HEK293 (cell line): ENCODE measurements at regions not wholly inside any gene's neighbourhood (a gene's known extent, or its start where the extent isn't known, plus 50 kb on each side); places are given as distances from the start of the nearest gene placed in this dataset.

Experiments used
- CTCF ChIA-PET: fragments of 350-600 bp; formaldehyde crosslinking; extraction: SDS; loops from one replicate; lab custom pipeline; 2021; ENCODE audit warnings: antibody characterized with exemption; lab: Yijun Ruan, JAX
- POLR2A ChIA-PET: fragments of 300-600 bp; formaldehyde crosslinking; extraction: SDS; loops from one replicate; lab custom pipeline; 2020; ENCODE audit warnings: antibody characterized with exemption, inconsistent platforms; lab: Yijun Ruan, JAX
- H3K27ac ChIP-seq: fragments of 200-500 bp; sonication (Bioruptor generic); 2 replicates; pipeline ENCODE4 v1.5.1; 2014; ENCODE audit warnings: low read depth, low read length, control low read depth, inconsistent platforms; ENCODE audit errors: extremely low read depth
- H3K36me3 ChIP-seq, 2 experiments: fragments of 200-500 bp in 1 of 2; sonication (Bioruptor generic) in 1 of 2; 1 replicate in 1 of 2; 2 replicates in 1 of 2; pipeline ENCODE4 v1.5.1; 2014 to 2017; ENCODE audit warnings: inconsistent platforms in 2 of 2, low read length in 2 of 2; ENCODE audit not compliant: control insufficient read depth in 2 of 2, insufficient read depth in 1 of 2
- H3K4me1 ChIP-seq: fragments of 200-500 bp; sonication (Bioruptor generic); 2 replicates; pipeline ENCODE4 v1.5.1; 2014; ENCODE audit warnings: mild to moderate bottlenecking, low read length, inconsistent platforms; ENCODE audit not compliant: control insufficient read depth, insufficient read depth
- H3K4me3 ChIP-seq: 2 replicates; pipeline ENCODE4 v1.5.1; 2011; ENCODE audit warnings: low read depth, mild to moderate bottlenecking, control low read depth, low read length, moderate library complexity
- H3K9me3 ChIP-seq: fragments of 200-500 bp; sonication (Bioruptor generic); 2 replicates; pipeline ENCODE4 v1.5.1; 2014; ENCODE audit warnings: low read depth, low read length, inconsistent platforms; ENCODE audit not compliant: control insufficient read depth, insufficient read depth
- GLIS2 ChIP-seq: fragments of 450-650 bp; formaldehyde crosslinking; IDR thresholded peaks from 2 replicates; pipeline ENCODE4 v1.5.1; 2016; ENCODE audit warnings: missing biosample characterization, missing genetic modification characterization
- HOXA7 ChIP-seq: sonication (generic); formaldehyde crosslinking; IDR thresholded peaks from 2 replicates; pipeline ENCODE4 v1.8.1; 2022; ENCODE audit warnings: missing genetic modification reagents, borderline replicate concordance
- MEIS1 ChIP-seq: sonication (generic); formaldehyde crosslinking; IDR thresholded peaks from 2 replicates; pipeline ENCODE4 v1.8.1; 2022; ENCODE audit warnings: missing genetic modification reagents, mild to moderate bottlenecking, borderline replicate concordance
- SETDB1 ChIP-seq: IDR thresholded peaks from one replicate; pipeline ENCODE4 v1.6.1; 2017; ENCODE audit warnings: mild to moderate bottlenecking, low read length, moderate library complexity, mixed read lengths; ENCODE audit not compliant: insufficient read length
- SP7 ChIP-seq: fragments of 450-650 bp; formaldehyde crosslinking; IDR thresholded peaks from 2 replicates; pipeline ENCODE4 v1.5.1; 2016; ENCODE audit warnings: missing biosample characterization, missing genetic modification characterization
- ZBTB1 ChIP-seq: fragments of 450-650 bp; formaldehyde crosslinking; IDR thresholded peaks from 2 replicates; pipeline ENCODE4 v1.5.1; 2016; ENCODE audit warnings: missing biosample characterization, missing genetic modification characterization
- ZBTB48 ChIP-seq: fragments of 450-650 bp; formaldehyde crosslinking; IDR thresholded peaks from 2 replicates; pipeline ENCODE4 v1.5.1; 2016; ENCODE audit warnings: missing biosample characterization, missing genetic modification characterization
- ZBTB8A ChIP-seq: fragments of 450-650 bp; formaldehyde crosslinking; IDR thresholded peaks from 2 replicates; pipeline ENCODE4 v1.5.1; 2016; ENCODE audit warnings: missing biosample characterization, missing genetic modification characterization
- ZNF112 ChIP-seq: fragments of 450-650 bp; formaldehyde crosslinking; IDR thresholded peaks from 2 replicates; pipeline ENCODE4 v1.5.0; 2017; ENCODE audit warnings: missing biosample characterization, missing genetic modification characterization
- ZNF138 ChIP-seq: fragments of 450-650 bp; formaldehyde crosslinking; IDR thresholded peaks from 2 replicates; pipeline ENCODE4 v1.5.1; 2016; ENCODE audit warnings: missing biosample characterization, missing genetic modification characterization, borderline replicate concordance
- ZNF140 ChIP-seq: fragments of 450-650 bp; formaldehyde crosslinking; IDR thresholded peaks from 2 replicates; pipeline ENCODE4 v1.5.1; 2016; ENCODE audit warnings: missing biosample characterization, missing genetic modification characterization
- ZNF155 ChIP-seq: fragments of 450-650 bp; formaldehyde crosslinking; IDR thresholded peaks from 2 replicates; pipeline ENCODE4 v1.5.1; 2016; ENCODE audit warnings: missing biosample characterization, missing genetic modification characterization
- ZNF184 ChIP-seq: fragments of 450-650 bp; IDR thresholded peaks from 2 replicates; pipeline ENCODE4 v1.5.1; 2018; ENCODE audit warnings: missing biosample characterization, mild to moderate bottlenecking, missing genetic modification characterization
- ZNF19 ChIP-seq: fragments of 450-650 bp; formaldehyde crosslinking; IDR thresholded peaks from 2 replicates; pipeline ENCODE4; 2016; ENCODE audit warnings: missing biosample characterization, missing genetic modification characterization, low read depth
- ZNF292 ChIP-seq: fragments of 450-650 bp; formaldehyde crosslinking; IDR thresholded peaks from 2 replicates; pipeline ENCODE4 v1.5.1; 2016; ENCODE audit warnings: low read depth, missing biosample characterization, missing genetic modification characterization, borderline replicate concordance
- ZNF391 ChIP-seq: fragments of 450-650 bp; formaldehyde crosslinking; IDR thresholded peaks from 2 replicates; pipeline ENCODE4 v1.5.1; 2016; ENCODE audit warnings: low read depth, missing biosample characterization, missing genetic modification characterization, borderline replicate concordance
- ZNF394 ChIP-seq: fragments of 450-650 bp; formaldehyde crosslinking; IDR thresholded peaks from 2 replicates; pipeline ENCODE4 v1.5.1; 2016; ENCODE audit warnings: missing biosample characterization, missing genetic modification characterization, mild to moderate bottlenecking, moderate library complexity, borderline replicate concordance
- ZNF404 ChIP-seq: fragments of 450-650 bp; formaldehyde crosslinking; IDR thresholded peaks from 2 replicates; pipeline ENCODE4 v1.5.1; 2017; ENCODE audit warnings: missing biosample characterization, missing genetic modification characterization
- ZNF501 ChIP-seq: fragments of 450-650 bp; formaldehyde crosslinking; IDR thresholded peaks from 2 replicates; pipeline ENCODE4 v1.5.1; 2016; ENCODE audit warnings: missing biosample characterization, missing genetic modification characterization
- ZNF544 ChIP-seq: fragments of 450-650 bp; formaldehyde crosslinking; IDR thresholded peaks from 2 replicates; pipeline ENCODE4 v1.5.0; 2017; ENCODE audit warnings: missing biosample characterization, missing genetic modification characterization
- ZNF610 ChIP-seq: fragments of 450-650 bp; formaldehyde crosslinking; IDR thresholded peaks from 2 replicates; pipeline ENCODE4 v1.5.1; 2016; ENCODE audit warnings: missing biosample characterization, missing genetic modification characterization, borderline replicate concordance
- TF ChIP-seq, protein P1 (sequence below): fragments of 450-650 bp; formaldehyde crosslinking; IDR thresholded peaks from 2 replicates; pipeline ENCODE4 v1.5.1; 2016; ENCODE audit warnings: missing biosample characterization, missing genetic modification characterization
- TF ChIP-seq, protein P2 (sequence below): fragments of 450-650 bp; formaldehyde crosslinking; IDR thresholded peaks from 2 replicates; pipeline ENCODE4 v1.5.1; 2017; ENCODE audit warnings: missing biosample characterization, missing genetic modification characterization
- TF ChIP-seq, protein P3 (sequence below): fragments of 450-650 bp; formaldehyde crosslinking; IDR thresholded peaks from 2 replicates; pipeline ENCODE4 v1.5.1; 2016; ENCODE audit warnings: missing biosample characterization, missing genetic modification characterization, low read depth
- TF ChIP-seq, protein P4 (sequence below): fragments of 450-650 bp; formaldehyde crosslinking; IDR thresholded peaks from 2 replicates; pipeline ENCODE4 v1.5.1; 2017; ENCODE audit warnings: missing biosample characterization, mild to moderate bottlenecking, missing genetic modification characterization, moderate library complexity

GRCh38 chr3:104554425-104554824 lies 812.3 kb upstream of the ALCAM start:
- H3K4me1 ChIP-seq: no peaks in the 10 kb centered on the region
- no peak for TF ChIP-seq HOXA7 (CRISPR knock-in tag)
- TF ChIP-seq ZNF140 (tag by site-specific recombination): no peak
- TF ChIP-seq ZNF501 (tag by site-specific recombination): no peak
- TF ChIP-seq ZBTB8A (tag by site-specific recombination): no peak
- no peak for TF ChIP-seq ZNF138
- H3K4me3 ChIP-seq: no peak overlapping the region
- no peaks in the 10 kb centered on the region for H3K9me3 ChIP-seq
- no peak overlapping the region for H3K27ac ChIP-seq
- POLR2A ChIA-PET: no interaction called here
- no peaks in the 10 kb centered on the region for H3K36me3 ChIP-seq
- CTCF ChIA-PET: no interaction called here

DNA sequence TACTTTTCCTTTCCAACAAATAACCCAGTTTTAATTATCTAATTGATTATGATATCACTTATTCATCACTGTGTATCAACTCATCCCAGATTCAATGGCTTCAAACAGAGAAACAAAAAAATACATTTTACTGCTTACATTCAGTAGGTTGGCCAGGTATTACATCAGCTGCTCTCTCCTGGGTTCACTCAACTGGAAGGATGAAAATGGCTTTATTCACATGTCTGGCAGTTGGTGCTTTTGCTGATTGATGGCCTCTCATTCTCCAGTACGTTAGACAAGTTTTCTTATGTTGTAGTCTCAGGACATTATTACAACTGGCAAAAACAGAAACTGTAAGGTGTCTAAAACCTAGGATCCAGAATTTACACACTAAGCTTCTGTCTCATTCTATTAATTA lies 811.0 kb upstream of the ALCAM start:
- CTCF ChIA-PET: no interaction called here
- Histone ChIP-seq H3K4me1 (no peaks in the 10 kb centered on the region), H3K27ac (no peak overlapping the region), H3K4me3 (no peak overlapping the region)
- TF ChIP-seq ZNF19 (tag by site-specific recombination) (no peak), ZNF404 (tag by site-specific recombination) (no peak), GLIS2 (tag by site-specific recombination) (no peak), ZNF544 (no peak), ZBTB1 (no peak), SETDB1 (no peak)
- TF ChIP-seq, protein P1, sequence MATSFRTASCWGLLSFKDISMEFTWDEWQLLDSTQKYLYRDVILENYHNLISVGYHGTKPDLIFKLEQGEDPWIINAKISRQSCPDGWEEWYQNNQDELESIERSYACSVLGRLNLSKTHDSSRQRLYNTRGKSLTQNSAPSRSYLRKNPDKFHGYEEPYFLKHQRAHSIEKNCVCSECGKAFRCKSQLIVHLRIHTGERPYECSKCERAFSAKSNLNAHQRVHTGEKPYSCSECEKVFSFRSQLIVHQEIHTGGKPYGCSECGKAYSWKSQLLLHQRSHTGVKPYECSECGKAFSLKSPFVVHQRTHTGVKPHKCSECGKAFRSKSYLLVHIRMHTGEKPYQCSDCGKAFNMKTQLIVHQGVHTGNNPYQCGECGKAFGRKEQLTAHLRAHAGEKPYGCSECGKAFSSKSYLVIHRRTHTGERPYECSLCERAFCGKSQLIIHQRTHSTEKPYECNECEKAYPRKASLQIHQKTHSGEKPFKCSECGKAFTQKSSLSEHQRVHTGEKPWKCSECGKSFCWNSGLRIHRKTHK: no peak
- TF ChIP-seq, all 188 proteins: peak for 0
- H3K36me3 ChIP-seq: no peaks in the 10 kb centered on the region
- H3K9me3 ChIP-seq: no peaks in the 10 kb centered on the region
- POLR2A ChIA-PET: no interaction called here

DNA sequence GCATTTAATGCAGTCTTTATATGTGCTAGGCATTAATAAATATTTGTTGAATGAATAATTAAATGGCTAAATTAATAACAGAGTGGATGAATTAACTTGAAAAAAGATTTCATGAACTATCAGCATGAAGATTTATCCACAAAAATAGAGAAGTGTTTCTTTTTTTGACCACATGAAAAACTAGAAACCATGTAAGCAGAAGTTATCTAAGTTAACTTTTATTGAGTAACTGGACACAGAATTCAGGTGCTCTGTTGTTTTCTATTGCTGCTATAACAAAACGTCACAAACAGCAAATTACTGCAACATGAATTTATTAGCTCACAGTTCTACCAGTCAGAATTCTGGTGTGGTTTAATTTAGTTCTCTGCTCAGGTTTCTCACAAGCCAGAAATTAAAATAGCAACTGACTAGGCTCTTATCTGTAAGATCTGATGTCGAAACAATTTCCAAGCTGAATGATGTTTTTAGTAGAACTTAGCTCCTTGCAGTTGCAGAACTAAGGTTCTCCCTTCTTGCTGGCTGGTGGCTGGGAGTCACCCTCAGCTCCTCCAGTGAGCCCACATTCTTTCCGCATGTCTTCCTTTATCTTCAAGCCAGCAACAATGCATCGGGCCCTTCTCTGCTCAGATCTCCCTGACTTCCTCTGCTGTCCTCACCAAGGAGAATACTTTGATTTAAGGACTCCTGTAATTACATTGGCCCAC lies 810.2 kb upstream of the ALCAM start:
- POLR2A ChIA-PET: no interaction called here
- Histone ChIP-seq H3K4me3 (no peak overlapping the region), H3K27ac (no peak overlapping the region), H3K9me3 (no peaks in the 10 kb centered on the region), H3K36me3 (no peaks in the 10 kb centered on the region), H3K4me1 (no peaks in the 10 kb centered on the region)
- CTCF ChIA-PET: no interaction called here
- no peak for TF ChIP-seq ZNF501 (tag by site-specific recombination)
- no peak for TF ChIP-seq ZNF394 (tag by site-specific recombination)
- no peak for TF ChIP-seq MEIS1 (CRISPR knock-in tag)
- no peak for TF ChIP-seq ZNF610
- no peak for TF ChIP-seq ZNF292
- TF ChIP-seq ZBTB48: no peak
- no peak for TF ChIP-seq ZNF155 (tag by site-specific recombination)
- TF ChIP-seq SP7 (tag by site-specific recombination): no peak
- TF ChIP-seq, all 188 proteins: peak for 0

GRCh38 chr3:104561324-104561723 lies 805.4 kb upstream of the ALCAM start:
- Histone ChIP-seq H3K4me1 (no peaks in the 10 kb centered on the region), H3K36me3 (no peaks in the 10 kb centered on the region), H3K4me3 (no peak overlapping the region), H3K27ac (no peak overlapping the region), H3K9me3 (no peaks in the 10 kb centered on the region)
- ChIA-PET POLR2A (no interaction called here), CTCF (no interaction called here)
- TF ChIP-seq, protein P2, sequence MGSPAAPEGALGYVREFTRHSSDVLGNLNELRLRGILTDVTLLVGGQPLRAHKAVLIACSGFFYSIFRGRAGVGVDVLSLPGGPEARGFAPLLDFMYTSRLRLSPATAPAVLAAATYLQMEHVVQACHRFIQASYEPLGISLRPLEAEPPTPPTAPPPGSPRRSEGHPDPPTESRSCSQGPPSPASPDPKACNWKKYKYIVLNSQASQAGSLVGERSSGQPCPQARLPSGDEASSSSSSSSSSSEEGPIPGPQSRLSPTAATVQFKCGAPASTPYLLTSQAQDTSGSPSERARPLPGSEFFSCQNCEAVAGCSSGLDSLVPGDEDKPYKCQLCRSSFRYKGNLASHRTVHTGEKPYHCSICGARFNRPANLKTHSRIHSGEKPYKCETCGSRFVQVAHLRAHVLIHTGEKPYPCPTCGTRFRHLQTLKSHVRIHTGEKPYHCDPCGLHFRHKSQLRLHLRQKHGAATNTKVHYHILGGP: no peak
- TF ChIP-seq, protein P3, sequence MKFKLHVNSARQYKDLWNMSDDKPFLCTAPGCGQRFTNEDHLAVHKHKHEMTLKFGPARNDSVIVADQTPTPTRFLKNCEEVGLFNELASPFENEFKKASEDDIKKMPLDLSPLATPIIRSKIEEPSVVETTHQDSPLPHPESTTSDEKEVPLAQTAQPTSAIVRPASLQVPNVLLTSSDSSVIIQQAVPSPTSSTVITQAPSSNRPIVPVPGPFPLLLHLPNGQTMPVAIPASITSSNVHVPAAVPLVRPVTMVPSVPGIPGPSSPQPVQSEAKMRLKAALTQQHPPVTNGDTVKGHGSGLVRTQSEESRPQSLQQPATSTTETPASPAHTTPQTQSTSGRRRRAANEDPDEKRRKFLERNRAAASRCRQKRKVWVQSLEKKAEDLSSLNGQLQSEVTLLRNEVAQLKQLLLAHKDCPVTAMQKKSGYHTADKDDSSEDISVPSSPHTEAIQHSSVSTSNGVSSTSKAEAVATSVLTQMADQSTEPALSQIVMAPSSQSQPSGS (tag by site-specific recombination): no peak
- TF ChIP-seq ZNF112: no peak
- no peak for TF ChIP-seq ZBTB1
- TF ChIP-seq SETDB1: no peak
- TF ChIP-seq, protein P4, sequence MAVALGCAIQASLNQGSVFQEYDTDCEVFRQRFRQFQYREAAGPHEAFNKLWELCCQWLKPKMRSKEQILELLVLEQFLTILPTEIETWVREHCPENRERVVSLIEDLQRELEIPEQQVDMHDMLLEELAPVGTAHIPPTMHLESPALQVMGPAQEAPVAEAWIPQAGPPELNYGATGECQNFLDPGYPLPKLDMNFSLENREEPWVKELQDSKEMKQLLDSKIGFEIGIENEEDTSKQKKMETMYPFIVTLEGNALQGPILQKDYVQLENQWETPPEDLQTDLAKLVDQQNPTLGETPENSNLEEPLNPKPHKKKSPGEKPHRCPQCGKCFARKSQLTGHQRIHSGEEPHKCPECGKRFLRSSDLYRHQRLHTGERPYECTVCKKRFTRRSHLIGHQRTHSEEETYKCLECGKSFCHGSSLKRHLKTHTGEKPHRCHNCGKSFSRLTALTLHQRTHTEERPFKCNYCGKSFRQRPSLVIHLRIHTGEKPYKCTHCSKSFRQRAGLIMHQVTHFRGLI (tag by site-specific recombination): no peak
- TF ChIP-seq ZNF184: no peak
- no peak for TF ChIP-seq ZNF391
